ENCODE measurements at regions not wholly inside any gene's neighbourhood (a gene's known extent, or its start where the extent isn't known, plus 50 kb on each side); places are given as distances from the start of the nearest gene placed in this dataset.
A peak's percentile ranks its signal among the peaks of the same experiment; 100 is the strongest.

DNA sequence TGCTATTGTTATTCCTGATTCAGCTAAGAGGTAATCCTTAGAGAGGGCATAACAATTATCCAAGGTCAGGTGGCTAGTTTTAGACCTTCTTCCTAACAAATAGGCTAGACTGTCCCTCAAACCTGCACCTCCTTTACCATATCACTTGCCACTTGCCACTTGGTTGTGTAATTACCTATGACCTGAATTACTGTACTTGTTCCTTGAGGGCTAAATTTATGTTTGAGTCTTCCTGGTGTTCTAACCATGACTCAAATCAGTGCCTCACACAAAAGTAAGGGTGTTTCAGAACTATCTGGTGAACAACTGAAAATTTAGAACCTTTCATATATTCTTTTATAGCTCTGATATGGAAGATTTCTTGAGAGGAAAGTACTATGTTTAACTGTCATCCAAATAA, 365.8 kb upstream of the SEMA6D start:
- DNase-seq: no peak

DNA sequence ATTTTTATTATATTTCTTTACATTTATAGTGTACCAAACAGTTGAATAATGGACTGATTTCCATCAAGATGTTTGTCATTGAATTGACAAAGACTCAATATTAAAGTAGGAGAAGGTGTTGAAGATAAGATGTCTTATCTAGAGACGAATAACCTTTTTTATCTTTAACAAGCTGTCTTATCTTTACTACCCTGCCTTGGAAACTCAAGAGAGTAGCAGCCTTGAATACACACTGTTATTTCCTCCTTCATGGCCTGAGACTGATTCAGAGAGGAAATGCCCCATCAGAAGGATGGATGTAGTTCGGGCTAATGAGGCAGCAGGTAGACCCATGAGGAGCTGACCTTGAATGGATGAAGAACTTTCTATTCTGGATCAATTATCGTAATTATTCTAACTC, 365.1 kb upstream of the SEMA6D start:
- DNase-seq: no peak

DNA sequence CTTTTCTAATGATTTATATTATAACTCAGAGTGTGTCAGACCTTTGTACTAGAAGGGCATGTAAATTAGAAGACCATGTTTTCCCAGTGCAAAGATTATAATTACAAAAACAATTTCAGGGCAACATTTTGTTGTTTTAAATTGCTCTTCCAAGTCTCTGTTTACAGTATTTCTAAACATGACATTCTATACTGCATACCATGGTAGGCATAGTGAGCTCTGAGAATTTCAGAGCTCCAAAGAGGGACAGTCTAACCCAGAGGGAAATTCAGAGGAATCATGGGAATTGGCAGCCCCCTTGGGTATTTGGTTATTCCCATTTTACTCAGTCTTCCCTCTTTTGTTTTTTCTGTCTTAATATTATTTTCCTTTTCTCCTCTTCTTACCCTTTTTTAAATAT, 361.5 kb upstream of the SEMA6D start:
- DNase-seq: no peak

DNA sequence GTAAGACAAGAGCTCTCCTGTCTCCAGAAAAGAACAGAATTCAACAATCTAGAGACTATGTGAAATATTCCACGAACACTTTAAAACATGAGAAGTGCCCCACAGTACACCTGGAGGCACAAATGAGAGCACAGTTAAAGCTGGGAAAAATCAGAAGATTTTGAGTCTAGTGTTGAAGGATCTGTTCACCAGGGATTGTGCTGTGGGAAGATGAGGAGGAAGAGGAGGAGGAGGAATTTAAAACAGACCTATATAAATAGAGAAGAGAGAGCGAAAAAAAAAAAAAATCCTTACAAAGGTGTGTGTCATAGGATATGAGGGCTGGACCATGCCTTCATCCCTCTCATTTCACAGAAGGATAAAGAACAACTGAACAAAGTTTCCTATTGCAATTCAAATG, 361.0 kb upstream of the SEMA6D start:
- no peak for DNase-seq

DNA sequence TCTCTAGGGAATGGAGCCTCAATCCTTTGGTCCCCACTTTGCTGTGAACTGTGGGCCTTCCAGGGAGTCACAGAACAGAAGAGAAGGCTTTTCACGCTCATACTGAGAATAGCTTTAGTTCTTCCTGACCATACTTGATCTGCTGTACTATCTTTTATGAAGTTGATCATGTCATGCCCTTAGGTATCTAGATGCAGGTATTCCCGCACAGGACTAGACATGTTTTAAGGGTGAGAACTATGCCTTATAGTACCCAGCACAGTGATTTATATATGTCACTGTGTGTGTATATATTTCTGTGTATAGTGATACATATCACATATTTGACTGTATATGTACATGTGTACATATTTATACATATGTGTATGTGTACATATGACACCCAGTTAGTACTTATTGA, 358.4 kb upstream of the SEMA6D start:
- no peak for DNase-seq

DNA sequence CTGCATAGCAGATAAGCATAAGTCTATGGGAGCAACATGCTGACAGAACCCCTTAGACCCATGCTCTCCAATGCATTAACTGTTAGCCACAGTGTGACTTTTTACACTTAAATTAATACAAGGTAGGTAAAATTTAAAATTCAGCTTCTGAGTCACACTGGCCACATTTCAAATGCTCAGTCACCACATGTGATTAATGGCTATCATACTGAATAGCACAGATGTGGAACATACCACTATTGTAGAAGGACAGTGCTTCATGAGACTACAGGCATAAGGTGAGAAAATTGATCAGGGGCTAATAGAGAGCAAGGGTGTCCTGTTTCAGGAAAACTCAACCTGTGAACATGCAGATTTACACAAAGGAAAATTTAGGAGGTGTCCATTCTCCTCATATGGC, 357.0 kb upstream of the SEMA6D start:
- no peak for DNase-seq

DNA sequence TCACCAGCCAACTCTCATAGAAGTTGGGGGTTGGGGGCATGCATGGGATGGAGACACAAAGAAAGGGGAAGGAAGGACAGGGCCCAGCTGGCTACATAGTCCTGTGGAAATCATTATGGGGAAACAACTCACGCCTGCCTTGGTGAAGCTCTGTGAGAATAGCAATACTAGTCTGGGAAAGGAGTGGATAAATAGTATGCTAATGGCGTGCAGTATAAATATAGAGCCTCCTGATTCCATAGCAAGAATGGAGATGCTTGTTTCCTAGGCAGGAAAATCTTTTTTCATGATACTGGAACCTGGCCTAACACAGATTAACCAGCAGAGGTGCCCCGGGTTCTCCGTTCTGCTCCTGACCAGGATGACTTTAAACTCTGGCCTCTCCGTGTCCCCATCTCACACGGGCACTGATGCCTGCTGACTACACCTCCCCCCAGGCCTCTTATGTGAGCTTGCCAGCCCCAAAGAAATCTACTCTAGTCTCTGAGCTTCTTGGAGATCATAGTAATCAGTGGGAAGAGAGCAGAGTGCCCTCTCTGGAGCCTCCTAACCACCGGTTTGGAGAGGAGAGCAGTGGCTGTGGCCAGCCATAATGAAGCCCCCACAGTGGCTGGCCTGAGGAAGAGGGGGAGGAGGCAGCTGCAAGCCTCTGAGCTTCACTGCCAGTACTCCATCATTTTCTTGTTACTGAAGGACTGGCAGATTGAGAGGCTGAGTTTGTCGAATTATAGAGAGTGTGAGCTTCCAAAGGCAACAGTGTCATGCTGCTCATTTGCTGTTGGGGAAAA, 355.0 kb upstream of the SEMA6D start:
- no peak for DNase-seq

DNA sequence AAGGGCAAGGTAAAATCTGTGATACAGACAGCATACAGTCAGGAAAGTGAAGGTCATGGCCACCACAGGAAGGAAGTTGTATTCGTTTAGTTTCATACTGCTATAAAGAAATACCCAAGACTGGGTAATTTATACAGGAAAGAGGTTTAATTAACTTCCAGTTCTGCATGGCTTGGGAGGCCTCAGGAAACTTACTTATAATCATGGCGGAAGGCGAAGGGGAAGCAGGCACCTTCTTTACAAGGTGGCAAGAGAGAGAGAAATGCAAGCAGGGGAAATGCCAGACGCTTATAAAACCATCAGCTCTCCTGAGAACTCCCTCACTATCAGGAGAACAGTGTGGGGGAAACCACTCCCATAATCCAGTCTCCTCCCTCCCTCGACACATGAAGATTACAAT, 353.7 kb upstream of the SEMA6D start:
- DNase-seq: no peak

DNA sequence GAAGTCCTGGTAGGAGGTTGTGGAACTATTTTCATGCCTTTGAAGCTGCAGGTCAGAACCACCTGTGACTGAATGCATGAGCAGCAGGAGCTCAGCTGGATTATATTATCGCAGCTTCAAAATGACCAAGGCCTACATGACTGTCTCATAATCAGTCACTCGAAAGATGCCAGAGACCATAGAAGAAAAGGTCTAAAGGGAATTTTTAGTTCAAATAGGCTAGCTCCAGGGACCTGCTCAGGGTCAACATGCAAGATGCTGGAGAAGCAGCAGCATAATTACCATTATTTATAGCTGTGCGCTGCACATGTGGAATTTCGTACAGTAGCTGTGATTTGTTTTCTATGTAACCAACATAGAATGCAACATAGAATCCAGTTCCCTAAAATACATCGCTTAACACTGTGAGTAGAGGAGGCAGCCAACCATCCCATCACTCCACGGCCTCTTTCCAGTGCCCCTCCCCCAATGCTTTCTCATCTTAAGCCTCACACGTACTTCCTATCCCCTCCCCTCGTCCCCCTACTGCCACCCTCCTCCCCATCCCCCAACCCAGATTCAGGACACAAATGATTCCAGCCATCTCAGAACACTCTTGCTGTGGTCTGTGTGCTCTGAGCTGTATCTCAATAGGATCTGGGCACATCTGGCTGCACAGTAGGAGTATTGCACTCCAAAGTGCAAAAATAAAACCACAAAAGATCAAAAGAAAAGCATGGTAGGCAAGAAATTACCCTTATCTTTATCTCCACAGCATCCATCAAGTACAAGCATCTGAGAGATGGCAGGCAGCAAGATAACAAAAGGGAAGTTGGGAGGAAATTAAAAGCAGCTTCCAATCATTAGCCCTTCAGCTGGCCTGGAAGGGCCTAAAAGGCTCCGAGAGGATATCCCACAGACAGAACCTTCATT, 352.8 kb upstream of the SEMA6D start:
- no peak for DNase-seq

DNA sequence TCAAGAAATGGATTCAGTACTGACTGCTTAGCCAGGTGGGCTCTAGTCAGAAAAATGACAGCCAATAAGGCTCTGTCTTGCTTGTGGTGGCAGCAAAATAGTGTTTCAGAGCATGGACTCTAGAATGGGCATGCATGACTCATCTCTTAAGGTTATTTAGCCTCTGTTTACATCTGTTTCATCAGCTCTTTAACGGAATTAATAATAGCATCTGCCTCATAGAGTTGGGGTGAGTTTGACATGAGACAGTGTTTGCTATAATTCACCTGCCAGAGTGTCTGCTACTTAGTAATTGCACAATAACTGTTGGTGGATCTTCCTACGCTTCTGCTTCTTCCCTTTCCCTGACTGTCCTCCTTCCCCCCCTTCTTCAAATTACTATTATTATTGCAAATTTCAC, 350.4 kb upstream of the SEMA6D start:
- DNase-seq: no peak

DNA sequence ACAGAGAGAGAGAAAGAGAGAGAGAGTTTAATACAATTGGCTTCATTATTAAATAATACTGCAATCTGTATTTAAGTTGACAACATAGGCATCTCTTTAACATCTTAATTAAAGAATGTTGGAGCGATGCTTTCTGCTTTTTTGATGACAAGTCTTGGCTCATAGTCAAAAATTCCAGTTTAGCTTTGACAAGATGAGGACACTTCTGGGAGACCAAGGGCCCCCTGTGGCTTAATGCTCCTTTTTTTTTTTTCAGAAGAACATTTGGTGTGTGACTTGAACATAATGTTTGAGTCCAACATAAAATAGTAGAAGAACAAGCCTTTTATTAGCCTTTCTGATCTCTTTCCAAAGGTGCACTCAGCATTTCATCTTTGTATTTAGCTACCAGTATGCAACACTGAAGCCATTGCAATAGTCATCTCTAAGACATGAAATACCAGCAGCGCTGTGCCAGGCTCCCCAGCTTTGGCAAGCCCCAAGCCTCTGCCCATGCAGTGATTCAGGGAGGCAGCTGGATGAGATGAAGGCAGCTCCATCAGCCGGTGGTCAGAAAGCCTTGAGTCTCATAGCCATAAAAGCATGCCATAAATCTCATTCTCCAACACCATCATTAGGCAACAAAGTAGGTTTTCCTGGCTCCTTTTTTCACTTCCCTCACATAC, 349.4 kb upstream of the SEMA6D start:
- peak; percentile 42 to 73 for DNase-seq

DNA sequence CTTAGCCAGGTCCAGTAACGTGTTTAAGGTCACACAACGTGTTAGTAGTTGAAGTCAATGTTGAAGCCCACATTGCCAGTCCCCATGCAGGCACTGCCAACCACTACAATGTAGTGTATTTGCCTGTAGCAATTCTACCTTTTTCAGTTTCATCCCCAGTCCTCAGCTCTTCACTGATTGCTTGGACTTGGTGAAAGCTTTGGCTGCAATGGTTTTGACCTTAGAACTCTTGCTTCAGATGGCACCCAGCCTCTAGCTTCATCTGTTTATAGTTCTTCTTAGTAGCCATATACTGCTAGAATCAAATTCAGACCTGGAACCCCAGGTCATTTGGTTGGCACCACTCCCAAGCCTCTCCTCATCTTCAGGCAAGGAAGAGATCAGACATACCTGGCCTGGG, 345.4 kb upstream of the SEMA6D start:
- no peak for DNase-seq

DNA sequence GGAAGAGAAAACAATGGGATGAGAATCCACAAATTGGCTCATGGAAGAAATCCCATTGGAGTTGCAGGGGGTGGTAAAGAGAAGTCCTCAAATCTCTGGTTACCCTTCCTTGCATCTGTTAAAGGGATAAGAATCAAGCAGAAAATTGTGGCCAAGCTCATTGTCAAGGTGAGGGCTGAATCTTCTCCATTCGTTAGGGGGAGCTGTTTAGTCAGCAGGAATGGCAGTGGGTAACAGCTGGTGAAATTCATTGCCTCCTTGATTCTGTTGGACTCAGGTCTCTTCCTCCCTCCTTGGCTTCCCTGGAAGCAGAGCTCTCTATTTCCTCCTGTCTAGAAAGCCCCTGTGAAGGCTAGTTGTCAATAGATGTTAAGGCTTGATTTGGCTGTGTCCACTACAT, 343.1 kb upstream of the SEMA6D start:
- peak in 1 of 2 experiments; percentile 48 for DNase-seq

DNA sequence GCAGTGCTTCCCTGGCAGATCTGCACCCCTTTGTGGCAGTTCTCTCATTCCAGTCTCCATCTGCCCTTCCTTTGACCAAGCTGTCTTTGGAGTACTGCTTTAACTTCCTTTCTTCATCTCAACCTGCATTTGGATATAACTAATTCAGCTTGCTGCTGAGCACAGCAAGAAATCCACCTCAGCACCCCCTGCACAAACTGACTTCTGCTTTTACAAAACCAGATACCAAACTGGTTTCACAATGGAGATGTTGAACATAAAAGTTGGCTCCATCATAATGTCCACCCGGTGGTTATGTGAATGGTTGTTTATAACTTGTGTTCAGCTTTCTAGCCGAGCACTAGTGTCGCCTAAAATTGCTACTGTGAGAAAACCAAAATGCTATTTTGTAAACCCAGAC, 341.1 kb upstream of the SEMA6D start:
- DNase-seq: no peak

DNA sequence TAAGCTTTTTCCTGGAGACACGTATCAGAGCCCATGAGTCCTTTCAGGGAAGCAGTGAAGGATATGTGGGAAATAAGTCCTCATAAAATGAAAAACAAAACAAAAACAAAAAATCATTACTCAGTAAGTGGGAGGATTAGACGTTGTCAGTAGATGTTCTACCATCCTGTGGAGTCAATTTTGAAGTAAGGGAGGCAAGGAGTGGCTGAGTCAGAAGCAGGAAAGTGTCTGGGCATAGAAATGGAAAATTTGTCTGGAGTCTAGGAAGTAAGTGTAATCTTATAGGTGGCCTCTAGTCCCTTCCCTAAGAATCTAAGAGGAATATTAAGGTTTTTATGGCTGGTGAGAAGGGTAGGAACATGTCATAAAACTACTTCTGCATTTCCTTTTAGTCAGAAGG, 339.8 kb upstream of the SEMA6D start:
- DNase-seq: no peak

DNA sequence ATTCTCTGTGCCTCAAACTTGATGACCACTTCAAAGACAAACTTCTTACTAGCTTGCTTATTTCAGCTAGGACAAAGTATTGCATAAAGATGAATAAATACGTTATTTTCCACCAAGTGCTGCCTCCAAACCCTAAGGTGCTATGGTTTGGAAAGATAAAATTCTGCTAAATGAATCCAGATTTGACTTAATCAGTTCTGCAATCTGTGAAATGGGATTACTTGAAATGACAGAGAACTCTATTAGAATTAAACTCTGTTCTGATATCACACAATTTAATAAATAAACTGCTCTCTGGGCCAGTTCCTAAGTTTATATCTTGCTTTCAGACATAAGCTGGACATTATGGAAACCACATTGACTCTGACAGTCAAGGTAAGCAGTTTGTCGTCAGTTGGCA, 338.8 kb upstream of the SEMA6D start:
- no peak for DNase-seq

DNA sequence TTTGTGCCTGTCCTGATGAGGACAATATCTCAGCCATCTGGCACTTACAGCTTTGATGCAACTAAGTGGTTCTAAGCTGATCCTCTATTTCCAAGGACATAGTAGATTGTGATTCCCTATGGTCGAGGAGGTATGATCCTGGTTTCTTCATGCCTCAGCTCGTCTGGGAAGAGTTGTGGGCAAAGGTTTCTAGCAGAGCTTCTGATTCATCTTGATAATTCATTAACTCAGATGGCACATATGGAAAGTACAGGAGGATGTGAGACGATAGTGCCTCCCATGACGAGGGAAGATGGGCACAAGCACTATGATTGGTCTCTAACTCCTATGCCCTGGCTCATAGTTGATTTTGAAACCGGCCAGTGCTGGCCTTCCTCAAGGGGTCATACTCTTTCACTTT, 334.2 kb upstream of the SEMA6D start:
- no peak for DNase-seq

DNA sequence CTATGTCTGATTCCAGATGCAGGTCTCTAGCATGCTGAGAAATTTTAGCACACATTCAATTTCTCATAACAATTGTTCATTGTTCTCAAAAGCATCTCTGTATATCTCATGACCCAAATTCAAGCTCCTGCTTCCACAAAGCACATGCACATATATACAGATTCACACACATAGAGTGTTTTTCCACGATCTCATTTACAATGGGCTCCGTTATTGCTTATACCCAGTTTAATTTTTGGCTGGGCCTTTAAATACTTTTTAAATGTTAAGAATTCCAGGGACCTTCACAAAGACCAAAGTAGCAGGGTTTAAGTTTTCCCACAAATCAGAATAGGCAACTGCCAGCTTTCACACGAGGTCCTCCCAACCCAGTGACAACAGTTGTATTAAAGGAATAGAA, 333.5 kb upstream of the SEMA6D start:
- DNase-seq: no peak

DNA sequence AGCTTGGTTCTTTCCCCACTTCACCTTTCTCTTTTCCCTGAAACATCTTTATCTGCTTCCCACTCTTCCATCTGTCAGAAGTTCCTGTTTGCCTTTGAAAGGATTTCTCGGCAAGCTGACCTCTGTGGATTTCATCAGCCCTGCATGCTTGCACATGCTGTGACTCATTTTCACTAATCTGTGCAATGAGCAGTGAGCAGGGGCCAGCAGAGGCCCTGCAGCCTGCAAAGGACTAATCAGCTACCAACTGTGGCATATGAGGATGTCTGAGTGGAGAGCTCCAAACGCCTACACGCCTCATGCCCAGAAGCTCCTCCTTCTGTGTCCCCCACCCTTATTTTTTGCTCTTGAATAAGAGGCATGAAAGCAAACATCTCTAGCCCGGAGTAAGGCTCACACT, 333.0 kb upstream of the SEMA6D start:
- peak; percentile 22 to 77 for DNase-seq

DNA sequence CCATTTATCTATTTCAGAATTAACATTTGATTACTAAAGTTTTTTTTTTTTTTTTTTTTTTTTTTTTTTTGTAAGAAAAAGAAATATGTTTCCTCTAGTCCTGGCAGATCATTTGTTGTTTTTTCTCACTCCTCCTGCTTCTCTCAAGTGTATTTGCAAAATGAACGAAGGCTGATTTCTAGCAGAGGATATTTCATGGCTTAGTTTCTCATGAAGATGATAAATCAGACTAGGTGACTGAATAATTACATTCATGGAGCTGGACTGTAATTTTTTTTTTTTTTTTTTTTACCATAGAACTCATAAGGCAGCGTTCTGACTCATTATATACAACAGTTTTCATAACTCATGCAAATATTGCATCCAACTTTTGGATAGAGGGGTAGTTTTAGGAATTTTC, 332.5 kb upstream of the SEMA6D start:
- no peak for DNase-seq

DNA sequence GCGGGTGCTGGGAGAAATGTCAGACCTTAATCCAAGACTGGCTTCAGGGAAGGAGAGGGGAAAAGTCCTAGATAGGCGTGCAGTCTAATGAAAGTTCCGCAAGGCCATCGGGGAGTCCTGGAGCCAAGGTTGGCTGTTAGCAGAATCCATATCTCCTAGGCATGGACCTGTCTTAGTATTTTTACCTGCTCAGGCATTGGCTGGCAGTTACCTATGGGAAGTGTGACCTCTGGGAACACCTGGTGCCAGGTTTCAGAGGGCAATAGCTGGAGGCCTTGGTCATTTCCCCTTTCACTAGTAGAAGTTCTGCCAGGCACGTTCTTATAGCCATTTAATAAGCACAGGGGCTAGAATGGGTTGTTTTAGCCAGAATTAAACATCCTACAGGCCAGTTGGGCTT, 330.8 kb upstream of the SEMA6D start:
- no peak for DNase-seq

DNA sequence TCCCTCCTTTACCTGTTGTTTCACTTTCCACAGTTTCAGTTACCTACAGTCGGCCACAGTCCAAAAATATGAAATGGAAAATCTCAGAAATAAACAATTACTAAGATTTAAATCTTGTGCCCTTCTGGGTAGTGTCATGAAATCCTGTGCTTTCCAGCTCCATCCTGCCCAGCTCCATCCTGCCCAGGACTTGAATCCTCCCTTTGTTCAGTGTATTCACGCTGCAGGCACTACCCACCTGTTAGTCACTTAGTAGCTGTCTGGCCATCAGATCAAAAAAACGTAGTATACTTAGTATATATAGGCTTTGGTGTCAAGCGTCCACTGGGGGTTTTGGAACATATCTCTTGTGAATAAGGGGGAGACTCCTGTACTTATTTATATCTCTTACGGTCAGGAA, 329.0 kb upstream of the SEMA6D start:
- DNase-seq: no peak

DNA sequence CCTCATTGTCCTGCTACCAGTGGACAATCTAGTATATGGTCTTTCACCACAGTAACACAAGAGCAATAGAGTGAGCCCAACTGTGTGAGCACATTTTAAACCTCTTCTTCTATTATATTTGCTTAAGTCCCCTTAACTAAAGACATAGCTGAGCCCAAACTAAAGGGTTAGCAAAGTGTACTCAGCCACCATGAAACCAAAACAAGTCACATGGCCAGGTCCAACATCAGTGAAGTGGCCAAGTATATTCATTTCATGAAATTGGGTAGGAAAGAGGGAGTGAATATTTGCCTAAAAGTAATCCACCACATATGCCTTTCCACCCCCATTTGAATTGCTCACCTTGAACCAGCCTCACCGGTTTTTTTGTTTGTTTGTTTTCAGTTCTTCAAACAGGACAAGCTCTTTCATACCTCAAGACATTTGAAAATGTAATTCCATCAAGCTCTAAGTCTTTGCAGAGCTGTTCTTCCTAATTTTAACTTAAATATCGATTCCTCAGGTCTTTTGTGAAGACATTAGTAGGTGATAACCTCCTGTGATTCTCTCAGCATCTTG, 327.0 kb upstream of the SEMA6D start:
- DNase-seq: no peak
